ENCODE measurements at regions not wholly inside any gene's neighbourhood (a gene's known extent, or its start where the extent isn't known, plus 50 kb on each side); places are given as distances from the start of the nearest gene placed in this dataset.
"Not testable (repeated sequence)": the region's sequence is repeated elsewhere in the genome, so short reads cannot be mapped to it uniquely, and the experiment has no call there.

DNA sequence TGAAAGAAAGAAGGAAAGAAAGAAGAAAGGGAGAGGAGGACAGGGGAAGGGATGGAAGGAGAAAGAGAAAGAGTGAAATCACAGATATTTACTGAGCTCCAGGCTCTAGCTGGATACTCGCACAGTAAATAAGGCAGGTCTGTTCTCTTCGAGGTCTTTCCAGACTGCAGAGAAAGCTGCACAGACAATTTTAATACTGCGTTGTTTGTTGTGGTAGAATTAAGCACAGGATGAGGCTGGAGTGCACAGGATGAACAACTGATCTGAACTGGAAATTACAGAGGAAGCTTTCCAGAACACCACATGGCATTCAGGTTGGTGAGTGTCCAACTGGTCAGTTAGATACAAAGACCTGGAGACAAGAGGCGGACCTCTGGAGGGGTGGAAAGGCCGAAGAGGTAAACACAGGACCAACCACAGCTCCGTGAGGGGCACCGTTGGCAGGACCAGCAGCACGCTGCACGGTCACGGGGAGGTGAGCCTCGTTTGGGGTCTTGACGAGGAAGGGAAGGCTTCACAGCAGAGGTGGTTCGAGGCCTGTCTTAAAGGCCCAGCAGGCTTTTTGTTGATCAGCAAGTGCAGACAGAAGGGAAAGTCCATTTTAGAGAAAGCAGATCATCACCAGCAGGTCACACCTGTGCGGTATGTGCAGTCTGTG lies 121.7 kb downstream of the ATP6V0E2 start:
- not testable (repeated sequence) for DNase-seq

DNA sequence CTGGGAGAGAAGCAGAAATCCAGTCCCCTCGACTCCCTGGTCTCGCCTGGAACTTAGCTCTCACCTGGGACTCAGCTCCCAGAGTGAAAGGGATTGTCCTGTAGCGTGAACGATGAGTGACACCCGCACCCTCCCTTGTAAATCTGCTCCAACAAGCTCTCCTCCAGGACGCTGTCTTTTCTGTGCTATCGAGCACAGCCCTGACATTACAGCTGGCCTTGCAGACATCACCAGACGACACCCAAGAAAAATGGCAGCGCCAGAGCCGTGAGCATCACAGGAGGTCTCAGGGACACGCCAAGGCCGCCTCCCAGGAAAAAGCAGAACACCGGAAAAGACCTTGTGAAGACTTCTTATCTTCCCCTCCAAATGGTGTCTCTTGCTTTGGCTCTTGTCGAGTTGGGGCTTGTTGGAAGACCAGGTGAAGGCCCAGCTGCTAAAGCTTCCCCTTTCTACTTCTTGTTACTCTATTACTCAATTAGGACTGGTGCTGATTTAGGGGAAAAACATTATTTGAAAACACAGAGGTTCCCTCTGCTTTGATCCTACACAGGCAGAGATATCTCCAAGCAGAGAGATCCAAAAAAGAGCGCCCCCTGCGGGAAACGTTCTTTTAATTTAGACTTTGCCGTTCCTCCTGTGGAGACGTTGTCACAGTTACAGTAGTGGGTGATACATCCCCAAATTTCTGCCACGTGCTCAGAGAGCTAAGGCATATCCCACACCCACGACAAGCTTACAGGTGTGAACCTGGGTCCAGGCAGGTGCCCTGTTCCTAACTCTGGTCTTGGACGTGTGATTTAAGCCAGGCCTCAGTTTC lies 127.2 kb downstream of the ATP6V0E2 start:
- DNase-seq: not testable (repeated sequence)

DNA sequence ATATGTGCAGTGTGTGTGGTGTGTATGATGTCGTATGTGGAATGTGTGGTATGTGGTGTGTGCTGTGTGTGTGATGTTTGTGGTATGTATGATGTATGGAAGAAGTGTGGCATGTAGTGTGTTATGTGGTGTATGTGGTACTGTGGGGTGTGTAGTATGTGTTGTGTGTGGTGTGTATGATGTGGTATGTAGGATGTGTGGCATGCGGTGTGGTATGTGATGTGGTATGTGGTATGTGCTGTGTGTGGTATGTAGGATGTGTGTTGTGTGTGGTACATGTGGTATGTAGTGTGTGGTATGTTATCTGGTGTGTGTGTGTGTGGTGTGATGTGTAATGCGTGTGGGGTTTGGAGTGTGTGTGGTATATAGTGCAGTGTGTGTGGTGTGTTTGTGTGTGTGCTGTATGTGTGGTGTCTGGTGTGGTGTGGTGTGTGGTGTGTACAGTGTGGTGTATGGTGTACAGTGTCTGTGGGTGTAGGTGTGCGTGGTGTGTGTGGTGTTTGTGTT lies 129.6 kb downstream of the ATP6V0E2 start:
- no peak for DNase-seq

GRCh38 chr7:150003973-150004372 lies 130.2 kb downstream of the ATP6V0E2 start:
- DNase-seq: not testable (repeated sequence)

DNA sequence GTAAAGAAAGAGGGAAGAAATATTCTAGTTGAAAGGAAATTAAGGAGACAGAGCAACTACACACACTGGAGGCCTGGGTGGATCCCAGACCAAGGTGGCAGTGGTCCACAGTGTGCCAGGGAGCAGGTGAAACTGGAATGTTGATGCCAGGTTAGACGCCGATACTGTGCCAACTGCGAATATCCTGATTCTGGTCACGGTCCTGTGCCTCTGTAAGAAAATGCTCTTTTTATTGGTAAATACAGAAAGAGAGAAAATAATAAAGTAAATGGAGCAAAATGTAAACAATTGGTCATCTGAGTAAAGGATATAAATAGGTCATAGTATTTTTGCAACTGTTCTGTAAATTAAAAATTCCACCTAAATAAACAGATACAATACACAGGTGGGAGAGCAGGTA lies 131.1 kb downstream of the ATP6V0E2 start:
- not testable (repeated sequence) for DNase-seq

DNA sequence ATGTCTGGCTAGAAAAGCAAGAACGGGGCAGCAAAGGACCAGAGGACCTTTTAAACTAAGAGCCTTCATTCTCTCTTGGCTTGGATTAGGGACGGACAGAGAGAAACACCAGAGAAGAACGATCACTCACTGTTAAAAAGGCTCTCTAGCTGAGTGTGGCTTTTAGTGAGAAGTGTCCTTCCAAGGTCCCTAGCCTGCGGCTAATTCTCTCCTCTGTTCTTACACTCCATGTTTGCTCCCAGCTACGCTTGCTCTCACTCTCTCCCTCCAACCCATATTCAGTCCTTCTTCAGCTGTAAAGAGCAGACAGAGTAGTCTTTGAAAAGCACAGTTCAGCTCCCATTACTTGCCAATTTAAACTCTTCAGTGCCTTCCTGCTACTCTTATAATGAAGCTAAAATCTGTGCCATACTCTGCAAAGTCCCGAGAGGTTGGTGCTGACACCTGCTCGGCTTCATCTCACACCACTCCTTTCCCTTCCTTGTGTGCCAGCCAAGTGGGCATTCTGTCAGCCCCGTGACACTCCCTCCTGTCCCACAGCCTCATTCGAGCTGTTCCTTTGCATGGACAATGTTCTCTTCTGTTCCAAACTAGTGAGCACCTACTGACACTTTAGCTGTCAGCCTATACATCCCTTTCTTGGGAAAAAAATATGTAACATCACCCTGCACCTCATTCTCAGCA lies 136.0 kb downstream of the ATP6V0E2 start:
- DNase-seq: not testable (repeated sequence)

DNA sequence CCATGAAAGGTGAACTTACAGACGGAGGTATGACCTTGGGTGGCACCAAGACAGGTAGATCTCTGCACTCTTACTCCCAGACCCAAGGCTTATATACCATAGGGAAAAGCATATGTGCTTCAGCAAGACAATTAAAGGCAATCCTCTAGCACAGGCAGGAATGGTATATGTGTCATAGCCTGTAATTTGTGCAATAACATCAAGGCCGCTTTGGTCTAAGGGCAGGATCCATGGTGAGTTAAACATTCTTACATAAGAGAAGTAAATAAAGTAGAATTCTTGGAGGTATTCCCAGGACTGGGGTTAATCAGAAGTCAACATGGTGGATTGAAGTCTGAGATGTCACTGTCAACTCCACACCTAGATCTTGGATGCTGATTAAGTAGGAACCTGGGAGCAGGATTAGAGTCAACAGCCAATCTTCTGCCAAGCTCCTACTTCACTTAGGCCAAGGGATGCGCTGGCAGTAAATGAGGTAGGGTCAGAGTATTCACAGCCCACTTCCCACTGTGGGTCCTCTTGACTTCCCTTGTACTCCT lies 143.0 kb downstream of the ATP6V0E2 start:
- not testable (repeated sequence) for DNase-seq

DNA sequence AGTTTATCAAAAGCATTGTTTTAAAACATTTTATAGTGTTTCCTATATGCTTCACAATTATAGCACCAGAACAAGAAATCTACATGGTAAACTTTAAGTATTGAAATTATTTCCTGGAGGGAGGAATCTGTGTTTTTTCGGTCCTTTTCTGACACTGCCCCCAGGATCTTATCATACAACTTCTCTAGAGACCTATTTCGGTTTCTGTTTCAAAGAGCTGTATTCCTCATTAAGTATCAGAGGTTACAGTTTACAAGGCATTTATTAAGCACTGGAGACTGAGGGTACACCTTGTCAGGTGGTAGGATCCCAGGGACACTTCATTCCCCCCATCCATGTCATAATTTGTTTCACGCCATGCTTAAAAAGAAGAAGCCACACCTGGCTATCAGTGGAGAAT lies 146.4 kb downstream of the ATP6V0E2 start:
- DNase-seq: not testable (repeated sequence)

GRCh38 chr7:150024550-150025490 lies 151.1 kb downstream of the ATP6V0E2 start:
- not testable (repeated sequence) for DNase-seq

DNA sequence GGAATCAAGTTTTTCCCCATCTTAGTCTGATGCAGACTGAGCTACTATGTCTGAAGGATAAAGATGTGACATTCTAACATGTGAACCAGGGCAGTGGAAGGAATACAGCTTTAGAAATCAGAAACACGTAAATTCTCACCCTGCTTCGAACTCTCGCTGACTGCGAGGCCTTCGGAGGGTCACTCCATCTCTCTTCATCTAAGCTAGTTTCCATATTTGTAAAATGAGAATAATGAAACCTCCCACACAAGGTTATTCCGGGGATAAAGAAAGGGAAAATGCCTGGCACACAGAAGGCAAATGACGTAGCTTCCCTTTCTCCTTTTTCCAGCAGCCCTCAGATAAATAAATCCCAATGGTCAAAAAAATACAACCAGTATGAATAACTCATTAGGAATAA lies 152.0 kb downstream of the ATP6V0E2 start:
- DNase-seq: not testable (repeated sequence)

DNA sequence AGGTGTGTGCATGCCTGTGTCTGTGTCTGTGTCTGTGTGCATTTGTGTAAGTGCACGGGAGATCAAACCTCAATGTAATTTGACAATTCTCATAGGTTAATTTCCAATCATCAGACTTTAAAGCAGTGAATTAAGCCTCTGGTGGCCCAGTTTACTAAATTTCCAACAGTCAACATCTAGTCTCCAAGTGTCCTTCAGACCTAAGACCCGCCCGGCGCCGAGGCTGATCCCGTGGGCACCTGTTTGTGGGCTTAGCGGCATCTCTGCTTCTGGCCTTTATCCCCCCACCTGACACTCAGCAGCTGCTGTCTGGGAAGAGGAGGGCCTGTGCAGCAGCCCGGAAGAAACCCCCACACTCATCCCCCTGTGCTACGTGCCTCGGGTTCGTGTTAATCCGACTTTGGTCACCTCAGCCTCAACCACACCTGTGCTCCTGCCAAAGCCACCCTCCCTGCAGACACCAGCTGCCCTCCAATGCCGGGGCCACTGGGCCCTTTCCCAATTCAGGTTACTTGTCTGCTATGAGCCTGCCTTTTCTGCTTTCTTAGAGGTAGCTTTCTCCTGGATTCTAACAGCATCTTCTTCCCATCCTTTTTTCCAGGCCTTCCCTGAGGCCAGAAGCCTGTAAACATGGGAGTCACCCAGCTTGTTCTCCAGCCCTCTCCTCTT lies 154.7 kb downstream of the ATP6V0E2 start:
- not testable (repeated sequence) for DNase-seq

- not testable (repeated sequence) for DNase-seq
Measured at GRCh38 chr7:150029013-150029389, 155.2 kb downstream of the ATP6V0E2 start.

DNA sequence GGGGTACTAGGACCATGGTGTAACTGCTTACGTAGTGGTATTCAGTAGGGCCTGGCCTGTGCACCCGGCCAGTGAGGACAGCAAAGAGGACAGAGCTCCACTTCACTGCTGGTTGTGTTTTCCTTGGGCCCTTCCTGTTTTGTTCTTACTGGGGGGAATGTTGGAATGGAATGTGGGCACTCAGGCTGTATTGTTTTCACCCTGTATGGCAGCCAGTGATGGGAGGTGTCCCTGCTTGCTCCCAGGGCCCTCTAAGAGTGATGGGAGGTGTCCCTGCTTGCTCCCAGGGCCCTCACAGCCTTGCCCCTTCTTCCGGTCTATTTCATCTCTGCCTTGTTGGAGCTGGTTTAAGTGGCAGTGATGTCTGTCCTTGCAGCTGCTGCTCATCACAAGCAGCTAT lies 158.0 kb downstream of the ATP6V0E2 start:
- not testable (repeated sequence) for DNase-seq

DNA sequence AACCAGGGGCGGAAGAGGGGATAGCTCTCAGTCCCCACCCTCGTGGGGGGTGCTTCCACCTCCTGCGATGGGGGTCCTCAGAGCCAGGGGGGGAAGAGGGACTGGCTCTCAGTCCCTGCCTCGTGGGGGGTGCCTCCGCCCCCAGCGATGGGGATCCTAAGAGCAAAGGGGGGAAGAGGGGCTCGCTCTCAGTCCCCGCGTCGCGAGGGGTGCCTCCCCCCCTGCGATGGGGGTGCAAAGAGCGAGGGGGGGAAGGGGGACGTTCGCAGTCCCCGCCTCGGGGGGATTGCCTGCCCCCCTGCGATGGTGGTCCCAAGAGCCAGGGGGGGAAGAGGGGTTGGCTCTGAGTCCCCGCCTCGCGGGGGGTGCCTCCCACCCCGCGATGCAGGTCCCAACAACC lies 159.9 kb downstream of the ATP6V0E2 start:
- not testable (repeated sequence) for DNase-seq

GRCh38 chr7:150035769-150036168 lies 162.0 kb downstream of the ATP6V0E2 start:
- DNase-seq: not testable (repeated sequence)

- not testable (repeated sequence) for DNase-seq
Measured at GRCh38 chr7:150039061-150039460, 165.3 kb downstream of the ATP6V0E2 start.

DNA sequence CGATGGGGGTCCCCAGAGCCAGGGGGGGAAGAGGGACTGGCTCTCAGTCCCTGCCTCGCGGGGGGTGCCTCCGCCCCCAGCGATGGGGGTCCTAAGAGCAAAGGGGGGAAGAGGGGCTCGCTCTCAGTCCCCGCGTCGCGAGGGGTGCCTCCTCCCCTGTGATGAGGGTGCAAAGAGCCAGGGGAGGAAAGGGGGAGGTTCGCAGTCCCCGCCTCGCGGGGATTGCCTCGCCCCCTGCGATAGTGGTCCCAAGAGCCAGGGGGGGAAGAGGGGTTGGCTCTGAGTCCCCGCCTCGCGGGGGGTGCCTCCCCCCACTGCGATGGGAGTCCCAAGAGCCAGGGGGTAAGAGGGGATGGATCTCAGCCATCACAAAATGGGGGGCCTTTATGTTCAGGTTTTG lies 168.5 kb downstream of the ATP6V0E2 start:
- not testable (repeated sequence) for DNase-seq

DNA sequence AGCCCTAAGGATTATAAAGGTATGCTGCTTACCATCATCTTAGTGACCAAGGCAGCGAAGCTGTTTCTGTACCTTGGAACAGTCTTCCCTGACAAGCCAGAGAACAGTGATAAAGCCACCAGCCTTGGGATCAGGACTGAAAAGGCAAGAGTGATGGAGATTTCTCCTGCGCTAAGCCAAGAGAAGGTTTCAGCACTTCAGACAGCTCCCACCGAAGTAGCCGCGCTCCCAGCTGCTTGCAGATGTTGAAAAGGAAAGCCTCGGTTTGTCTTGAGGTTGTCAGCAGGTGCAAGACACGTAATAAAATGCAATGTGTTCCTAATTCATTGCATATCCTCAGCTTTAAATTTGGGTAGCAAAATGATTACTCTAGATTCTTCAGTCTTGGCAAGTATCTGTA lies 171.0 kb downstream of the ATP6V0E2 start:
- DNase-seq: not testable (repeated sequence)

DNA sequence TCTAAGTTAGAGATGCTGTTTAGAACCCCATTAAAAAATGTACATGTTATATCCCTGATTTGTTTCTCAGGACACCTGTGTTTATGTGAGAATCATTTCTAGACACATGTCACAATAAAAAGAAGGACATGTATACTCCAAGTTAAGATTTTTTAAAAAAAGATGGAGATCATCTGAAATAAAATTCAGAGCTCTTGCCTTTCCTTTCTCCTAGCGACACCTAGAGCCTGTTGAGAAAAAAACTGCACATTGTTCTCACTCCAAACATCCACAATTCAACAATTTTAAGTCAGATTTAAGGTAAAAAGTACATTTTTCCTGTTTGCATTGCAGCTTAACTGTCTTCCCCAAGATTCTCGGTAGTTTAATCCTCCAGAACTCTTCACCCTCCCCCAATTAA lies 171.8 kb downstream of the ATP6V0E2 start:
- DNase-seq: not testable (repeated sequence)

- DNase-seq: not testable (repeated sequence)
Measured at GRCh38 chr7:150046290-150047194, 172.8 kb downstream of the ATP6V0E2 start.

All from DMS153 (cell line).